Body of pancreas (tissue), 4 donors: ENCODE measurements at regions not wholly inside any gene's neighbourhood (a gene's known extent, or its start where the extent isn't known, plus 50 kb on each side); places are given as distances from the start of the nearest gene placed in this dataset.

ENCODE experiments used
- CTCF ChIP-seq, 7 experiments: fragments of 450-650 bp in 4 of 7; fragments of 200-600 bp in 3 of 7; sonication (generic) in 3 of 7; IDR thresholded peaks; one replicate each; pipeline ENCODE4 v1.5.1; 2016 to 2019; ENCODE audit warnings: antibody characterized with exemption in 7 of 7
- POLR2A ChIP-seq, 3 donors: fragments of 450-650 bp; IDR thresholded peaks; one replicate each; pipeline ENCODE4 v1.6.1; 2016; ENCODE audit warnings: antibody characterized with exemption in 3 of 3, mild to moderate bottlenecking in 2 of 3

DNA sequence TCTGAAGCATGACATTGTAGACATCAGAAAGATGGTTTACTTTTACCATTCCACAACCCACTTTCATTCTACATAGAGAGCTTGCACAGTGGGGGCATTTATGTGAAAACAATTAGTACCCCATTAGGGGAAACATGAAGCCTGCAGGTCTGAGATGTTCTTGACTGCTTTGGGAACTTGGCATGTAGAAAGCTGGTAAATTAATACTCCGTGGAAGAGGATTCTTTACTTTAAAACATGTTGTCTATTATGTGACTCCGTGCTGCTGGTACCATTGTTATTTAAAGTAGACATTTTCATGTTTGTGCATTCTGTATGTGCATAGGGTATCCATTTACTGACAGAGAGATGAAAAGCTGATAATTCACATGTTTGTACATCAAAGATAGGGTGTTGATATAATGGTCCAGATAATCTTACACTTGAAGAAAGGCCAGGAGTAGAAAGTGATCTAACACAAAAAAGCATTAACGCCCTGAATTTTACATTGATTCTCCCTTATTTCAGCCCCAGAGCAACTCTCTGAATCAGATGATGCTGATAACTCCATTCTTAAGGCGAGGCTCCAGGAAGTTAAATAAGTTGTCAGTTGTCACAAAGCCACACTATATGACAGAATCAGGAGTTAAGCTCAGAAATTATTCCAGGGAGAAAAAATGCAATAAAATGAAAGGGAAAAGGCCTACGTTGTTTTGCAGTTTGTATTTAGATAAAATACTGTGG lies 50.1 kb upstream of the CD180 start:
- no peak for TF ChIP-seq POLR2A (IDR thresholded peaks at IDR 0.05)
- no peak for TF ChIP-seq CTCF (IDR thresholded peaks at IDR 0.05)
